Ascending aorta (tissue), 2 donors: ENCODE measurements at regions not wholly inside any gene's neighbourhood (a gene's known extent, or its start where the extent isn't known, plus 50 kb on each side); places are given as distances from the start of the nearest gene placed in this dataset.

ENCODE experiments used
- DNase-seq, 2 donors: peaks; one replicate each; pipeline ENCODE4 v3.0.0-alpha.2; 2019; ENCODE audit warnings: low spot score in 2 of 2
- H3K27ac ChIP-seq, 2 donors: fragments of 200-600 bp; sonication (generic); one replicate each; pipeline ENCODE4 v1.5.1; 2016 to 2017; ENCODE audit warnings: mild to moderate bottlenecking in 1 of 2
- H3K27me3 ChIP-seq: fragments of 200-600 bp; sonication (generic); one replicate; pipeline ENCODE4 v1.5.1; 2017
- H3K36me3 ChIP-seq, 2 donors: fragments of 200-600 bp; sonication (generic); one replicate each; pipeline ENCODE4 v1.5.1; 2016
- H3K4me1 ChIP-seq, 2 donors: fragments of 200-600 bp; sonication (generic); one replicate each; pipeline ENCODE4 v1.5.1; 2016 to 2017; ENCODE audit warnings: mild to moderate bottlenecking in 1 of 2
- H3K4me3 ChIP-seq, 2 donors: fragments of 200-600 bp; sonication (generic); one replicate each; pipeline ENCODE4 v1.5.1; 2016 to 2017; ENCODE audit warnings: mild to moderate bottlenecking in 1 of 2
- H3K9me3 ChIP-seq, 2 donors: fragments of 200-600 bp; sonication (generic); one replicate each; pipeline ENCODE4 v1.5.1; 2016
- CTCF ChIP-seq, 3 experiments: fragments of 200-600 bp in 2 of 3; fragments of 450-650 bp in 1 of 3; sonication (generic) in 2 of 3; IDR thresholded peaks; one replicate each; pipeline ENCODE4 v1.5.1; 2016 to 2019; ENCODE audit warnings: antibody characterized with exemption in 3 of 3, mild to moderate bottlenecking in 1 of 3, moderate library complexity in 1 of 3
- intact Hi-C: fragments of 100-400 bp; cut with DNase I; formaldehyde crosslinking; loops from one replicate; pipeline ENCODE4 v1.15.1; 2023

GRCh38 chr18:30465096-30465495, 577.4 kb downstream of the DSC3 start:
- intact Hi-C loops, result no loop called here
- no peaks in the 10 kb centered on the region for H3K27me3 ChIP-seq
- H3K36me3 ChIP-seq, result no peaks in the 10 kb centered on the region
- no peak for TF ChIP-seq CTCF (IDR thresholded peaks at IDR 0.05)
- no peak for DNase-seq
- H3K4me1 ChIP-seq, result no peaks in the 10 kb centered on the region
- no peak overlapping the region for H3K4me3 ChIP-seq
- H3K9me3 ChIP-seq, result no peaks in the 10 kb centered on the region
- no peak overlapping the region for H3K27ac ChIP-seq

- no peak for TF ChIP-seq CTCF (IDR thresholded peaks at IDR 0.05)
- intact Hi-C loops, result no loop called here
- no peak overlapping the region for H3K4me3 ChIP-seq
- H3K27me3 ChIP-seq, result no peaks in the 10 kb centered on the region
- no peak overlapping the region for H3K27ac ChIP-seq
- no peaks in the 10 kb centered on the region for H3K36me3 ChIP-seq
- no peaks in the 10 kb centered on the region for H3K4me1 ChIP-seq
- no peaks in the 10 kb centered on the region for H3K9me3 ChIP-seq
- DNase-seq, result no peak
These were observed 585.4 kb downstream of the DSC3 start for GRCh38 chr18:30457156-30457555.

GRCh38 chr18:30455741-30456140, 586.8 kb downstream of the DSC3 start:
- no peak overlapping the region for H3K27ac ChIP-seq
- no peak for DNase-seq
- H3K4me1 ChIP-seq, result no peaks in the 10 kb centered on the region
- H3K36me3 ChIP-seq, result no peaks in the 10 kb centered on the region
- TF ChIP-seq CTCF (IDR thresholded peaks at IDR 0.05), result no peak
- H3K4me3 ChIP-seq, result no peak overlapping the region
- H3K27me3 ChIP-seq, result no peaks in the 10 kb centered on the region
- intact Hi-C loops, result no loop called here
- no peaks in the 10 kb centered on the region for H3K9me3 ChIP-seq

- Histone ChIP-seq H3K9me3 (no peaks in the 10 kb centered on the region), H3K4me1 (no peaks in the 10 kb centered on the region), H3K27ac (no peak overlapping the region), H3K4me3 (no peak overlapping the region), H3K27me3 (no peaks in the 10 kb centered on the region), H3K36me3 (no peaks in the 10 kb centered on the region)
- DNase-seq, result no peak
- no peak for TF ChIP-seq CTCF (IDR thresholded peaks at IDR 0.05)
- intact Hi-C loops, result no loop called here
These were observed 587.6 kb downstream of the DSC3 start for GRCh38 chr18:30454920-30455319.

GRCh38 chr18:30451981-30452380, 590.6 kb downstream of the DSC3 start:
- no peak for DNase-seq
- Histone ChIP-seq H3K4me1 (no peaks in the 10 kb centered on the region), H3K27ac (no peak overlapping the region), H3K27me3 (no peaks in the 10 kb centered on the region), H3K4me3 (no peak overlapping the region), H3K36me3 (no peaks in the 10 kb centered on the region), H3K9me3 (no peaks in the 10 kb centered on the region)
- no peak for TF ChIP-seq CTCF (IDR thresholded peaks at IDR 0.05)
- intact Hi-C loops, result no loop called here

GRCh38 chr18:30450927-30451326, 591.6 kb downstream of the DSC3 start:
- no peaks in the 10 kb centered on the region for H3K36me3 ChIP-seq
- H3K4me3 ChIP-seq, result no peak overlapping the region
- no peaks in the 10 kb centered on the region for H3K4me1 ChIP-seq
- no peaks in the 10 kb centered on the region for H3K27me3 ChIP-seq
- intact Hi-C loops, result no loop called here
- H3K27ac ChIP-seq, result no peak overlapping the region
- TF ChIP-seq CTCF (IDR thresholded peaks at IDR 0.05), result no peak
- no peaks in the 10 kb centered on the region for H3K9me3 ChIP-seq
- no peak for DNase-seq
